IMR-90 (cell line): ENCODE measurements at regions not wholly inside any gene's neighbourhood (a gene's known extent, or its start where the extent isn't known, plus 50 kb on each side); places are given as distances from the start of the nearest gene placed in this dataset.

ENCODE experiments used
- ATAC-seq: fragments of 200-7000 bp; cut with Tn5 transposase; 2 replicates; pipeline ENCODE4 v1.9.1; 2020; ENCODE audit warnings: low read depth, mild to moderate bottlenecking, moderate library complexity
- BruUV-seq: library from RNA; stranded (reverse); fragments of 400-500 nt; replicated peaks from 2 replicates; lab custom pipeline; 2021; lab: Mats Ljungman, UMichigan
- CTCF ChIA-PET: fragments of 300-600 bp; formaldehyde crosslinking; extraction: SDS; loops from one replicate; lab custom pipeline; 2021; ENCODE audit warnings: antibody characterized with exemption; lab: Yijun Ruan, JAX
- POLR2A ChIA-PET: fragments of 300-600 bp; sonication (Branson Sonifier 250); formaldehyde crosslinking; loops from one replicate; lab custom pipeline; 2022; ENCODE audit warnings: antibody characterized with exemption; ENCODE audit not compliant: unreplicated experiment; lab: Charles Lee
- DNase-seq: peaks from one replicate; pipeline ENCODE4 v3.0.0; 2013
- H2AFZ ChIP-seq: replicated peaks from 2 replicates; pipeline ENCODE3; 2013; ENCODE audit warnings: low read length, mild to moderate bottlenecking; ENCODE audit not compliant: poor library complexity
- H2AK5ac ChIP-seq: 2 replicates; pipeline ENCODE4 v1.6.1; 2013; ENCODE audit warnings: low read depth, low read length, inconsistent platforms
- H2AK9ac ChIP-seq: replicated peaks from 2 replicates; pipeline ENCODE3; 2013; ENCODE audit warnings: mild to moderate bottlenecking, low read depth, low read length, moderate library complexity; ENCODE audit not compliant: poor library complexity
- H2BK120ac ChIP-seq: 2 replicates; pipeline ENCODE4 v1.6.1; 2013; ENCODE audit warnings: low read depth, low read length, inconsistent platforms
- H2BK15ac ChIP-seq: 3 replicates; pipeline ENCODE4 v1.6.1; 2013; ENCODE audit warnings: low read depth, low read length, inconsistent platforms
- H2BK20ac ChIP-seq: 2 replicates; pipeline ENCODE4 v1.6.1; 2013; ENCODE audit warnings: low read depth, mild to moderate bottlenecking, inconsistent platforms, low read length, moderate library complexity
- H2BK5ac ChIP-seq: 2 replicates; pipeline ENCODE4 v1.6.1; 2013; ENCODE audit warnings: mild to moderate bottlenecking, low read depth, low read length, inconsistent platforms; ENCODE audit not compliant: poor library complexity, severe bottlenecking
- H3K14ac ChIP-seq: replicated peaks from 2 replicates; pipeline ENCODE4 v1.6.1; 2013; ENCODE audit warnings: low read depth, low read length, inconsistent platforms
- H3K18ac ChIP-seq: 2 replicates; pipeline ENCODE4 v1.6.1; 2013; ENCODE audit warnings: low read depth, low read length, control low read depth
- H3K23ac ChIP-seq: 2 replicates; pipeline ENCODE4 v1.6.1; 2013; ENCODE audit warnings: low read depth, low read length, inconsistent platforms
- H3K27ac ChIP-seq: 2 replicates; pipeline ENCODE4 v1.5.1; 2013; ENCODE audit warnings: mild to moderate bottlenecking, control low read depth, low read length; ENCODE audit not compliant: insufficient read depth
- H3K27me3 ChIP-seq: 2 replicates; pipeline ENCODE4 v1.6.1; 2013; ENCODE audit warnings: low read length; ENCODE audit not compliant: control insufficient read depth, insufficient read depth
- H3K36me3 ChIP-seq: 2 replicates; pipeline ENCODE4 v1.6.1; 2013; ENCODE audit warnings: low read length, mixed read lengths; ENCODE audit not compliant: control insufficient read depth, insufficient read depth
- H3K4ac ChIP-seq: 2 replicates; pipeline ENCODE4 v1.6.1; 2013; ENCODE audit warnings: low read depth, low read length, inconsistent platforms
- H3K4me1 ChIP-seq: 2 replicates; pipeline ENCODE4 v1.6.1; 2013; ENCODE audit warnings: low read length, mixed read lengths; ENCODE audit not compliant: control insufficient read depth, insufficient read depth
- H3K4me2 ChIP-seq: 2 replicates; pipeline ENCODE4 v1.6.1; 2013; ENCODE audit warnings: low read depth, mild to moderate bottlenecking, control low read depth, low read length, moderate library complexity
- H3K4me3 ChIP-seq: 2 replicates; pipeline ENCODE4 v1.5.1; 2013; ENCODE audit warnings: low read depth, mild to moderate bottlenecking, control low read depth, low read length, moderate library complexity; ENCODE audit not compliant: insufficient read depth
- H3K56ac ChIP-seq: 2 replicates; pipeline ENCODE4 v1.6.1; 2013; ENCODE audit warnings: low read length, inconsistent platforms; ENCODE audit not compliant: insufficient read depth; ENCODE audit errors: extremely low read depth
- H3K79me1 ChIP-seq, 2 experiments: 2 replicates each; pipeline ENCODE4 v1.6.1; 2013; ENCODE audit warnings: low read length in 2 of 2, inconsistent platforms in 1 of 2, low read depth in 1 of 2
- H3K9ac ChIP-seq: 2 replicates; pipeline ENCODE4 v1.6.1; 2013; ENCODE audit warnings: low read depth, low read length, control low read depth
- H3K9me1 ChIP-seq: 2 replicates; pipeline ENCODE4 v1.6.1; 2013; ENCODE audit warnings: low read length, inconsistent platforms; ENCODE audit not compliant: insufficient read depth
- H3K9me3 ChIP-seq: 2 replicates; pipeline ENCODE4 v1.6.1; 2013; ENCODE audit warnings: low read length; ENCODE audit not compliant: control insufficient read depth, insufficient read depth
- H4K20me1 ChIP-seq: 2 replicates; pipeline ENCODE4 v1.6.1; 2013; ENCODE audit warnings: low read length, inconsistent platforms; ENCODE audit not compliant: insufficient read depth
- H4K5ac ChIP-seq: 2 replicates; pipeline ENCODE4 v1.6.1; 2013; ENCODE audit warnings: mild to moderate bottlenecking, low read depth, low read length, control low read depth
- H4K8ac ChIP-seq, 2 experiments: 2 replicates each; pipeline ENCODE4 v1.6.1; 2013; ENCODE audit warnings: low read depth in 2 of 2, low read length in 2 of 2, control low read depth in 1 of 2, inconsistent platforms in 1 of 2
- H4K91ac ChIP-seq: 2 replicates; pipeline ENCODE4 v1.6.1; 2013; ENCODE audit warnings: low read depth, low read length, inconsistent platforms; ENCODE audit not compliant: insufficient read depth
- RCOR1 ChIP-seq: IDR thresholded peaks from 2 replicates; pipeline ENCODE4 v1.6.1; 2012; ENCODE audit warnings: mild to moderate bottlenecking, low read length, improper control_type of control experiment; ENCODE audit not compliant: insufficient replicate concordance
- WGBS, 2 experiments: methylation state at CpG; one replicate each; pipeline versions ENCODE4 v1.1.5 to v1.1.7; 2013; ENCODE audit warnings: missing lambda C conversion rate in 2 of 2; ENCODE audit not compliant: insufficient read length in 1 of 2; ENCODE audit errors: extremely low coverage in 2 of 2; 5-methylcytosine and 5-hydroxymethylcytosine counted together
- dilution Hi-C: fragments of 300-500 bp; cut with HindIII; formaldehyde crosslinking; loops from one replicate; pipeline ENCODE4 v1.14.3; 2018; ENCODE audit warnings: low sequenced_read_pairs; ENCODE audit not compliant: unreplicated experiment
- in situ Hi-C: fragments of 300-500 bp; cut with MboI; formaldehyde crosslinking; loops from 3 replicates; pipeline ENCODE4 v1.14.3; 2019; ENCODE audit warnings: low sequenced_read_pairs, inconsistent platforms, mixed read lengths
- intact Hi-C: fragments of 100-400 bp; cut with micrococcal nuclease; formaldehyde crosslinking; loops from 2 replicates; pipeline ENCODE4 v1.10.0; 2022

DNA sequence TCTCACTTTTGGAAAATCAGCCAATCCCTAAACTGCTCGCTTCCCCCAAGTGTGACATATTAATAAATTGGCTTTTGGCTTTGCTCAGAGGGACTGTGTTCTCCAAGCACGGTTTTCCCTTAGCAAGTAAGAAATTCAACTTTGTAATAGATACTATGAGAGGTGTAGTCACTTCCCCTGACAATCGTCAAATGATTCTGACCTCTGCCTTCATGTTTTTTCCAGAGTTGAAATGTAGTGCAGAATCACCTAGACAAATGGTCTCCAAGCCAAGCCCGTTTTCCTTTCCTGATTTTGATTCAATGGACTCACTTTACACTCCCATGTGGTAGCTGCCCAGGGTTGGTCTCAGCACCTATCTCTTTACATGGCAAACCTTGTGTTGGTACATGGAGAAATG lies 99.1 kb downstream of the ARL4A start:
- Histone ChIP-seq H2BK120ac (no peak overlapping the region), H4K91ac (no peak overlapping the region), H3K4me2 (no peak overlapping the region), H2BK5ac (no peak overlapping the region), H4K5ac (no peak overlapping the region), H3K23ac (no peak overlapping the region), H3K18ac (no peak overlapping the region), H3K4ac (no peak overlapping the region), H2AFZ (no peak overlapping the region), H2AK9ac (no peak overlapping the region), H3K9me1 (no peaks in the 10 kb centered on the region), H2BK20ac (no peak overlapping the region), H4K8ac (no peak overlapping the region), H4K20me1 (no peaks in the 10 kb centered on the region), H3K27ac (no peak overlapping the region), H3K14ac (no peak overlapping the region), H3K4me1 (no peaks in the 10 kb centered on the region), H3K27me3 (no peaks in the 10 kb centered on the region), H3K9me3 (no peaks in the 10 kb centered on the region), H3K56ac (no peak overlapping the region), H3K79me1 (no peaks in the 10 kb centered on the region), H3K9ac (no peak overlapping the region), H2BK15ac (no peak overlapping the region), H3K4me3 (no peak overlapping the region), H2AK5ac (no peak overlapping the region), H3K36me3 (no peaks in the 10 kb centered on the region)
- no TSS peak for BruUV-seq
- ATAC-seq (no peak), DNase-seq (no peak)
- POLR2A ChIA-PET: no interaction called here
- no peak for TF ChIP-seq RCOR1
- CTCF ChIA-PET: no interaction called here
- WGBS, 2 experiments: no CpG with 5 or more reads among the region's 4 CpGs
- dilution Hi-C loops (no loop called here), intact Hi-C loops (no loop called here), in situ Hi-C loops (no loop called here)
